HCT116 (cell line): ENCODE measurements at regions not wholly inside any gene's neighbourhood (a gene's known extent, or its start where the extent isn't known, plus 50 kb on each side); places are given as distances from the start of the nearest gene placed in this dataset.

Experiments used
- ATAC-seq: fragments of 200-7000 bp; cut with Tn5 transposase; 2 replicates; pipeline ENCODE4 v1.9.1; 2020; ENCODE audit warnings: mild to moderate bottlenecking, moderate library complexity
- BruUV-seq: library from RNA; stranded (reverse); fragments of 400-500 nt; replicated peaks from 2 replicates; lab custom pipeline; 2021; lab: Mats Ljungman, UMichigan
- CTCF ChIA-PET: fragments of 300-600 bp; sonication (Branson Sonifier 250); formaldehyde crosslinking; loops from one replicate; lab custom pipeline; 2021; ENCODE audit warnings: antibody characterized with exemption; lab: Charles Lee
- POLR2A ChIA-PET: fragments of 300-600, 350-600 bp; sonication (Branson Sonifier 250); formaldehyde crosslinking; loops from one replicate; lab custom pipeline; 2021; ENCODE audit warnings: antibody characterized with exemption; lab: Charles Lee
- RAD21 ChIA-PET, 2 experiments: fragments of 300-600 bp; sonication (Branson Sonifier 250); formaldehyde crosslinking; loops; one replicate each; lab custom pipeline; 2023; ENCODE audit warnings: low total read pairs in 2 of 2; ENCODE audit not compliant: uncharacterized antibody in 2 of 2, unreplicated experiment in 2 of 2, low non-redundant PET in 1 of 2; lab: Charles Lee
- DNase-seq: peaks from one replicate; pipeline ENCODE4 v3.0.0-alpha.2; 2010; ENCODE audit warnings: low read depth, low spot score
- H2AFZ ChIP-seq: fragments of 200-600 bp; shearing (Covaris generic), sonication (generic); 2 replicates; pipeline ENCODE4 v1.6.1; 2017; ENCODE audit warnings: low read depth, mixed run types, mixed read lengths, antibody characterized with exemption, low read length; ENCODE audit not compliant: poor library complexity, severe bottlenecking
- H3K27ac ChIP-seq: 2 replicates; pipeline ENCODE4 v1.5.1; 2012; ENCODE audit warnings: low read depth, low read length
- H3K27me3 ChIP-seq: fragments of 200-600 bp; sonication (generic); 2 replicates; pipeline ENCODE4 v1.6.1; 2016; ENCODE audit warnings: mixed run types, low read length, mixed read lengths; ENCODE audit not compliant: insufficient read depth
- H3K36me3 ChIP-seq, 2 experiments: fragments of 200-500 bp in 1 of 2; fragments of 200-600 bp in 1 of 2; sonication (Bioruptor generic) in 1 of 2; sonication (generic) in 1 of 2; 2 replicates each; pipeline versions ENCODE4 v1.5.1 to v1.6.1; 2014 to 2016; ENCODE audit warnings: low read length in 2 of 2, inconsistent platforms in 1 of 2, mixed read lengths in 1 of 2, mixed run types in 1 of 2; ENCODE audit not compliant: insufficient read depth in 2 of 2, control insufficient read depth in 1 of 2
- H3K4me1 ChIP-seq, 2 experiments: fragments of 200-600 bp in 1 of 2; sonication (generic) in 1 of 2; 2 replicates each; pipeline versions ENCODE4 v1.5.1 to v1.6.1; 2012 to 2017; ENCODE audit warnings: low read length in 2 of 2, inconsistent platforms in 1 of 2, mild to moderate bottlenecking in 1 of 2, mixed read lengths in 1 of 2, mixed run types in 1 of 2, moderate library complexity in 1 of 2; ENCODE audit not compliant: insufficient read depth in 2 of 2, control insufficient read depth in 1 of 2
- H3K4me2 ChIP-seq: fragments of 200-600 bp; sonication (generic); 2 replicates; pipeline ENCODE4 v1.6.1; 2017; ENCODE audit warnings: mixed run types, low read length, mixed read lengths
- H3K4me3 ChIP-seq, 2 experiments: fragments of 200-600 bp in 1 of 2; sonication (generic) in 1 of 2; replicated peaks in 1 of 2; 2 replicates each; pipeline ENCODE4 v1.5.1; 2011 to 2016; ENCODE audit warnings: low read length in 2 of 2, control low read depth in 1 of 2, low read depth in 1 of 2, mild to moderate bottlenecking in 1 of 2, mixed read lengths in 1 of 2, mixed run types in 1 of 2
- H3K79me2 ChIP-seq: fragments of 200-600 bp; sonication (generic); 2 replicates; pipeline ENCODE4 v1.6.1; 2017; ENCODE audit warnings: mild to moderate bottlenecking, mixed run types, low read length, moderate library complexity, mixed read lengths; ENCODE audit not compliant: insufficient read depth
- H3K9ac ChIP-seq: fragments of 200-600 bp; sonication (generic); 2 replicates; pipeline ENCODE4 v1.6.1; 2016; ENCODE audit warnings: low read length, mixed read lengths
- H3K9me2 ChIP-seq: fragments of 200-600 bp; sonication (generic), shearing (Covaris generic); 2 replicates; pipeline ENCODE4 v1.6.1; 2017; ENCODE audit warnings: mixed run types, mild to moderate bottlenecking, moderate library complexity; ENCODE audit not compliant: insufficient read depth
- H3K9me3 ChIP-seq, 2 experiments: fragments of 200-500 bp in 1 of 2; fragments of 200-600 bp in 1 of 2; sonication (Bioruptor generic) in 1 of 2; sonication (generic) in 1 of 2; 2 replicates each; pipeline ENCODE4 v1.6.1; 2014 to 2017; ENCODE audit warnings: low read length in 2 of 2, mixed read lengths in 2 of 2, inconsistent platforms in 1 of 2, low read depth in 1 of 2, mild to moderate bottlenecking in 1 of 2, mixed run types in 1 of 2, moderate library complexity in 1 of 2; ENCODE audit not compliant: control insufficient read depth in 1 of 2, insufficient read depth in 1 of 2
- H4K20me1 ChIP-seq: fragments of 200-600 bp; sonication (generic), shearing (Covaris generic); 2 replicates; pipeline ENCODE4 v1.6.1; 2017; ENCODE audit warnings: mixed run types, mild to moderate bottlenecking, moderate library complexity; ENCODE audit not compliant: insufficient read depth
- CEBPB ChIP-seq: IDR thresholded peaks from 2 replicates; pipeline ENCODE4 v1.6.1; 2012; ENCODE audit warnings: low read depth
- CTCF ChIP-seq, 3 experiments: fragments of 200-600 bp in 1 of 3; sonication (generic) in 1 of 3; IDR thresholded peaks in 2 of 3; conservative IDR thresholded peaks in 1 of 3; 2 replicates each; pipeline ENCODE4 v1.5.1; 2012 to 2017; ENCODE audit warnings: low read depth in 2 of 3, low read length in 2 of 3, antibody characterized with exemption in 1 of 3, borderline replicate concordance in 1 of 3, control low read depth in 1 of 3, mild to moderate bottlenecking in 1 of 3, mixed read lengths in 1 of 3, mixed run types in 1 of 3, moderate library complexity in 1 of 3; ENCODE audit not compliant: insufficient read depth in 1 of 3
- FOSL1 ChIP-seq: IDR thresholded peaks from 2 replicates; pipeline ENCODE4 v1.6.1; 2012; ENCODE audit warnings: low read depth
- POLR2AphosphoS5 ChIP-seq: IDR thresholded peaks from 2 replicates; pipeline ENCODE4 v1.6.1; 2011; ENCODE audit warnings: mild to moderate bottlenecking, low read depth, low read length, moderate library complexity
- RAD21 ChIP-seq: IDR thresholded peaks from 2 replicates; pipeline ENCODE4 v1.6.1; 2012; ENCODE audit warnings: low read depth, mild to moderate bottlenecking
- REST ChIP-seq: IDR thresholded peaks from 2 replicates; pipeline ENCODE4 v1.6.1; 2012; ENCODE audit warnings: low read depth
- ZBTB33 ChIP-seq: IDR thresholded peaks from 2 replicates; pipeline ENCODE4 v1.6.1; 2011; ENCODE audit warnings: mild to moderate bottlenecking, low read length, moderate library complexity; ENCODE audit not compliant: insufficient replicate concordance; ENCODE audit errors: extremely low read depth
- ZNF274 ChIP-seq: fragments of 200-500 bp; sonication (Bioruptor generic); IDR thresholded peaks from 2 replicates; pipeline ENCODE4 v1.6.1; 2014; ENCODE audit warnings: mild to moderate bottlenecking, low read depth, low read length, inconsistent platforms
- intact Hi-C: fragments of 100-400 bp; cut with micrococcal nuclease; formaldehyde crosslinking; loops from 2 replicates; pipeline ENCODE4 v1.10.0; 2022

GRCh38 chr21:17451364-17451891, 61.4 kb upstream of the CXADR start:
- ChIA-PET RAD21 (no interaction called here), POLR2A (no interaction called here), CTCF (interaction anchor here (1.6 kb wide), 1 partner anchor 64 kb away, joined by 4 read pairs; no protein-coding TSS in a partner anchor)
- Histone ChIP-seq H2AFZ (no peak overlapping the region), H3K4me3 (no peak overlapping the region), H3K36me3 (no peaks in the 10 kb centered on the region), H3K9me2 (no peaks in the 10 kb centered on the region), H3K4me1 (peaks cover 10 to 15% of the 10 kb centered on the region in 2 experiments), H3K27me3 (no peaks in the 10 kb centered on the region), H3K79me2 (no peaks in the 10 kb centered on the region), H3K9ac (no peak overlapping the region), H3K9me3 (no peaks in the 10 kb centered on the region), H4K20me1 (no peaks in the 10 kb centered on the region), H3K27ac (no peak overlapping the region), H3K4me2 (no peak overlapping the region)
- ATAC-seq = no peak
- DNase-seq = no peak
- peak; percentile 35; the same call in 1 of the 2 replicates for TF ChIP-seq CEBPB
- no peak for TF ChIP-seq FOSL1
- BruUV-seq = no TSS peak
- intact Hi-C loops = loop anchor here (5.0 kb wide), 1 partner anchor 41 kb away; no protein-coding TSS in a partner anchor

GRCh38 chr21:17454315-17455027, 58.4 kb upstream of the CXADR start:
- BruUV-seq = TSS peak; percentile 100
- ChIA-PET RAD21 (no interaction called here), CTCF (interaction anchor here (1.2 kb wide), 1 partner anchor 100 kb away, joined by 4 read pairs; no protein-coding TSS in a partner anchor), POLR2A (no interaction called here)
- peaks cover 10 to 15% of the 10 kb centered on the region in 2 experiments for H3K4me1 ChIP-seq
- peak; percentile 94 for ATAC-seq
- DNase-seq = peak; percentile 89
- peak overlapping the region; percentile 60 for H3K4me2 ChIP-seq
- H3K9me3 ChIP-seq = no peaks in the 10 kb centered on the region
- H3K9ac ChIP-seq = no peak overlapping the region
- H3K9me2 ChIP-seq = no peaks in the 10 kb centered on the region
- intact Hi-C loops = loop anchor here (1.0 to 5.0 kb wide), 3 partner anchors 38 to 365 kb away; partner anchors contain the start of gene C21orf91
- no peaks in the 10 kb centered on the region for H3K79me2 ChIP-seq
- H3K27ac ChIP-seq = peak overlapping the region; percentile 58
- no peaks in the 10 kb centered on the region for H3K27me3 ChIP-seq
- no peaks in the 10 kb centered on the region for H4K20me1 ChIP-seq
- no peak overlapping the region for H2AFZ ChIP-seq
- H3K36me3 ChIP-seq = no peaks in the 10 kb centered on the region
- peak overlapping the region in 1 of 2 experiments; percentile 15; a peak in 1 of 4 replicates for H3K4me3 ChIP-seq
- TF ChIP-seq RAD21 (no peak), CTCF (IDR thresholded peaks at IDR 0.05 in 2 of 3, conservative IDR thresholded peaks at IDR 0.05 in 1 of 3; ENCODE audit: borderline replicate concordance in 1 of 3, insufficient read depth in 1 of 3, low read depth in 2 of 3, low read length in 2 of 3) (no peak), ZBTB33 (no peak), REST (no peak), CEBPB (peak; percentile 39), ZNF274 (no peak), POLR2AphosphoS5 (no peak)
